B cell (primary cell): ENCODE measurements at regions not wholly inside any gene's neighbourhood (a gene's known extent, or its start where the extent isn't known, plus 50 kb on each side); places are given as distances from the start of the nearest gene placed in this dataset.

ENCODE experiments used
- ATAC-seq: fragments of 200-7000 bp; cut with Tn5 transposase; one replicate; pipeline ENCODE4 v1.10.0; 2021; ENCODE audit warnings: low read depth, mild to moderate bottlenecking, moderate number of reproducible peaks, moderate library complexity
- CTCF ChIA-PET: fragments of 350-600 bp; sonication (Branson Sonifier 250); formaldehyde crosslinking; loops from one replicate; lab custom pipeline; 2021; ENCODE audit warnings: antibody characterized with exemption, inconsistent platforms; lab: Charles Lee
- POLR2A ChIA-PET: fragments of 350-600 bp; sonication (Branson Sonifier 250); formaldehyde crosslinking; loops from one replicate; lab custom pipeline; 2021; ENCODE audit warnings: antibody characterized with exemption; lab: Charles Lee
- DNase-seq: peaks from one replicate; pipeline ENCODE4 v3.0.0; 2013
- H2AFZ ChIP-seq: 2 replicates; pipeline ENCODE4 v1.6.1; 2012; ENCODE audit warnings: mild to moderate bottlenecking, low read depth, low read length; ENCODE audit not compliant: insufficient read depth, poor library complexity, severe bottlenecking
- H3K27ac ChIP-seq, 2 donors: 1 replicate in 1 of 2; 2 replicates in 1 of 2; pipeline ENCODE4 v1.5.1; 2012 to 2013; ENCODE audit warnings: low read length in 2 of 2, mild to moderate bottlenecking in 2 of 2, moderate library complexity in 1 of 2
- H3K27me3 ChIP-seq, 4 experiments: fragments of 200-600 bp in 1 of 4; sonication (generic) in 1 of 4; replicated peaks in 1 of 4; 1 replicate in 2 of 4; 2 replicates in 2 of 4; pipeline versions ENCODE4 v1.6.1 to v1.7.0; 2013 to 2016; ENCODE audit warnings: low read length in 3 of 4, mild to moderate bottlenecking in 2 of 4, mixed read lengths in 1 of 4, moderate library complexity in 1 of 4; ENCODE audit not compliant: insufficient read depth in 4 of 4, control insufficient read depth in 3 of 4; ENCODE audit errors: control extremely low read depth in 1 of 4
- H3K36me3 ChIP-seq, 2 experiments: replicated peaks in 1 of 2; 1 replicate in 1 of 2; 2 replicates in 1 of 2; pipeline versions ENCODE4 v1.6.1 to v1.7.1; 2013; ENCODE audit warnings: low read length in 1 of 2; ENCODE audit not compliant: insufficient read depth in 2 of 2, control insufficient read depth in 1 of 2; ENCODE audit errors: control extremely low read depth in 1 of 2, extremely low read depth in 1 of 2
- H3K4me1 ChIP-seq, 2 donors: fragments of 200-600 bp in 1 of 2; sonication (generic) in 1 of 2; 1 replicate in 1 of 2; 2 replicates in 1 of 2; pipeline versions ENCODE4 v1.5.1 to v1.6.1; 2013 to 2017; ENCODE audit warnings: low read length in 2 of 2; ENCODE audit not compliant: control insufficient read depth in 2 of 2, insufficient read depth in 2 of 2
- H3K4me2 ChIP-seq: replicated peaks from 2 replicates; pipeline ENCODE3; 2012; ENCODE audit warnings: mild to moderate bottlenecking, low read depth, low read length; ENCODE audit not compliant: poor library complexity, severe bottlenecking
- H3K4me3 ChIP-seq, 5 experiments: fragments of 200-600 bp in 1 of 5; sonication (generic) in 1 of 5; 1 replicate in 3 of 5; 2 replicates in 2 of 5; pipeline versions ENCODE4 v1.5.1 to v1.7.0; 2011 to 2016; ENCODE audit warnings: low read length in 4 of 5, mild to moderate bottlenecking in 4 of 5, low read depth in 2 of 5, control low read depth in 1 of 5, moderate library complexity in 1 of 5; ENCODE audit not compliant: insufficient read depth in 1 of 5; ENCODE audit errors: control extremely low read depth in 1 of 5, extremely low read depth in 1 of 5
- H3K79me2 ChIP-seq: fragments of 200-600 bp; sonication (generic); one replicate; pipeline ENCODE4 v1.6.0; 2016; ENCODE audit warnings: low read length; ENCODE audit not compliant: control insufficient read depth, insufficient read depth
- H3K9ac ChIP-seq: fragments of 200-600 bp; sonication (generic); 2 replicates; pipeline ENCODE4 v1.6.1; 2017; ENCODE audit warnings: mild to moderate bottlenecking, low read length, moderate library complexity
- H3K9me3 ChIP-seq, 3 donors: one replicate each; pipeline versions ENCODE4 v1.6.1 to v1.7.1; 2013; ENCODE audit warnings: low read length in 2 of 3; ENCODE audit not compliant: control insufficient read depth in 2 of 3, insufficient read depth in 1 of 3; ENCODE audit errors: control extremely low read depth in 1 of 3
- H4K20me1 ChIP-seq: 2 replicates; pipeline ENCODE4 v1.6.0; 2012; ENCODE audit warnings: mild to moderate bottlenecking, low read length; ENCODE audit not compliant: insufficient read depth, control insufficient read depth, poor library complexity, severe bottlenecking
- H3K27ac Mint-ChIP-seq: one replicate; pipeline ENCODE4 v1.8.0; 2021; ENCODE audit warnings: mixed read lengths
- H3K27me3 Mint-ChIP-seq: one replicate; pipeline ENCODE4 v1.8.0; 2021; ENCODE audit warnings: mixed read lengths
- H3K4me1 Mint-ChIP-seq: one replicate; pipeline ENCODE4 v1.8.0; 2021; ENCODE audit warnings: mixed read lengths
- H3K4me3 Mint-ChIP-seq: one replicate; pipeline ENCODE4 v1.8.0; 2021; ENCODE audit warnings: mixed read lengths
- H3K9me3 Mint-ChIP-seq: one replicate; pipeline ENCODE4 v1.8.0; 2022; ENCODE audit warnings: mixed read lengths; ENCODE audit not compliant: insufficient read depth
- CTCF ChIP-seq: fragments of 200-600 bp; IDR thresholded peaks from one replicate; pipeline ENCODE4 v1.8.0; 2022; ENCODE audit warnings: antibody characterized with exemption, mild to moderate bottlenecking
- EZH2 ChIP-seq: IDR thresholded peaks from 2 replicates; pipeline ENCODE4 v1.6.1; 2012; ENCODE audit warnings: borderline replicate concordance, low read depth, mild to moderate bottlenecking, moderate library complexity, low read length; ENCODE audit not compliant: insufficient read depth, poor library complexity, severe bottlenecking
- WGBS: methylation state at CpG from one replicate; pipeline ENCODE4 v1.1.5; 2013; ENCODE audit warnings: missing lambda C conversion rate; ENCODE audit not compliant: insufficient coverage; 5-methylcytosine and 5-hydroxymethylcytosine counted together
- intact Hi-C: fragments of 100-400 bp; cut with micrococcal nuclease; formaldehyde crosslinking; loops from one replicate; pipeline ENCODE4 v1.10.0; 2022

DNA sequence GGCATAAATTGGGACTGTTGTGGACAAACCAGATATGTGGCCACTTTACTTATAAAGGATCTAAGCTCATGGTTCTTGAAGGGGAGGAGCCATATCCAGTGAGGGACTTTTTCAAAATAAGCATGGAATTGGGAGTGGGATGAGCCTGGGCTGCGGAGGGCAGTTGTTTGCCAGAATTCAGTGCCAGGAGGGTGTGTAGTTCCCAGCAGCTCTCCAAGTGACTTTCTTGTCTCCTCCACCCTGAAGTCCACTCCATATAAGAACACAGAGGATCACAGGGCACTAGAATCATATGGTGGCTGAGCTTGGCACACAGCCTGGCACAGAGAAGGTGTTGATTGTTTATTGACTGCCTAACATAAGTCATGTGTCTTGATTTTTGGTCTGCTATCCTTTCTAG, 121.1 kb downstream of the CAVIN4 start:
- Mint-ChIP-seq H3K9me3 (no peaks in the 10 kb centered on the region), H3K4me3 (no peak overlapping the region), H3K4me1 (no peaks in the 10 kb centered on the region), H3K27ac (no peak overlapping the region), H3K27me3 (no peaks in the 10 kb centered on the region)
- H3K27ac ChIP-seq = no peak overlapping the region
- H3K36me3 ChIP-seq = no peaks in the 10 kb centered on the region
- no peaks in the 10 kb centered on the region for H3K9me3 ChIP-seq
- no peak for TF ChIP-seq CTCF
- TF ChIP-seq EZH2 = no peak
- DNase-seq (no peak), ATAC-seq (no peak)
- POLR2A ChIA-PET = no interaction called here
- no peak overlapping the region for H2AFZ ChIP-seq
- no peaks in the 10 kb centered on the region for H3K4me1 ChIP-seq
- H3K9ac ChIP-seq = no peak overlapping the region
- CTCF ChIA-PET = no interaction called here
- no CpG with 5 or more reads among the region's 1 CpG for WGBS
- no peaks in the 10 kb centered on the region for H3K27me3 ChIP-seq
- no peaks in the 10 kb centered on the region for H4K20me1 ChIP-seq
- no peaks in the 10 kb centered on the region for H3K79me2 ChIP-seq
- intact Hi-C loops = no loop called here
- no peak overlapping the region for H3K4me3 ChIP-seq
- no peak overlapping the region for H3K4me2 ChIP-seq

DNA sequence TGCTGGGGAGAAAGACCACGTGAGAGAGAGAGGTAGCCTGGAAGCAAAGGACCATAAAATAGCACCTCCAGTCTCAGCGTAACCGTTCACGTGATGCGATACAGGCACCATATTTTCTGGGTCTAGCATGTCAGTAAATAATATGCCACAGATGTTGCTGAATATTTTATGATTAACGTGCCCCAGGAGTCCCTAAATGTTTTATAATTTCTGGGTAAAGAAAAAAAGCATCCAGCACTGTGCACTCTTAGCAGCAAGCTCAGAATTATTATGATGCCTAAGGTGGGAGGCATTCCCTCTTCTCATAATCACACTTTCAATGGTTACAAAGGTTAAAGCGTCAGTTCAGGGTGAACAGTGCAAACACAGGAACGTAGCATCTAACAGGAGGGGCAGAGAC, 121.8 kb downstream of the CAVIN4 start:
- Histone ChIP-seq H3K27ac (no peak overlapping the region), H3K4me2 (no peak overlapping the region), H4K20me1 (no peaks in the 10 kb centered on the region), H3K4me3 (no peak overlapping the region), H3K27me3 (no peaks in the 10 kb centered on the region), H3K36me3 (no peaks in the 10 kb centered on the region), H3K79me2 (no peaks in the 10 kb centered on the region), H3K9me3 (no peaks in the 10 kb centered on the region), H3K9ac (no peak overlapping the region), H2AFZ (no peak overlapping the region), H3K4me1 (no peaks in the 10 kb centered on the region)
- no peak overlapping the region for H3K27ac Mint-ChIP-seq
- intact Hi-C loops = no loop called here
- H3K4me1 Mint-ChIP-seq = no peaks in the 10 kb centered on the region
- H3K4me3 Mint-ChIP-seq = no peak overlapping the region
- no peaks in the 10 kb centered on the region for H3K27me3 Mint-ChIP-seq
- TF ChIP-seq EZH2 (no peak), CTCF (no peak)
- WGBS = 88% methylated on average over 5 of the region's 8 CpGs
- ChIA-PET POLR2A (no interaction called here), CTCF (no interaction called here)
- H3K9me3 Mint-ChIP-seq = no peaks in the 10 kb centered on the region
- no peak for ATAC-seq
- DNase-seq = no peak
